CD1c-positive myeloid dendritic cell (primary cell): ENCODE measurements at regions not wholly inside any gene's neighbourhood (a gene's known extent, or its start where the extent isn't known, plus 50 kb on each side); places are given as distances from the start of the nearest gene placed in this dataset.
"Not testable (repeated sequence)": the region's sequence is repeated elsewhere in the genome, so short reads cannot be mapped to it uniquely, and the experiment has no call there.

Source experiments
- DNase-seq: peaks from one replicate; pipeline ENCODE4 v3.0.0-alpha.2; 2016; ENCODE audit errors: extremely low spot score

DNA sequence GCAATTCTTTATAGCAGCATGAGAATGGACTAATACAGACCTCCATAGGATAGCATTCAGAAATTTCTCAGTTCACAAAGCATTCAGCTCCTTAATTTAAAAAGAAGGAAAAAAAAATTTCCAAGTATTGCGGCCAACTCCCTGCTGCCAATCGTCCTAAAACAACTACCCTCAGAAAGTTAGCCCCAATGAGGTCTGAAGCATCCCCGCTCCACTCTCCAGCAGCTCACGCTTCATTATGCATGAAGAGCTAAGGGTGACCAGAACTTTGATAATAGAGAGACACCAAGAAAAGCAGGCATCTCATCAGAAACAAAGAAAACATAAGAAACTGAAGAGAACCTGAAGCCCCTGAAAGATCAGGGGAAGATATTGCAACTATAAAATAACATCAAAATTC is 172.8 kb upstream of the NUDT4 start:
- DNase-seq = no peak

DNA sequence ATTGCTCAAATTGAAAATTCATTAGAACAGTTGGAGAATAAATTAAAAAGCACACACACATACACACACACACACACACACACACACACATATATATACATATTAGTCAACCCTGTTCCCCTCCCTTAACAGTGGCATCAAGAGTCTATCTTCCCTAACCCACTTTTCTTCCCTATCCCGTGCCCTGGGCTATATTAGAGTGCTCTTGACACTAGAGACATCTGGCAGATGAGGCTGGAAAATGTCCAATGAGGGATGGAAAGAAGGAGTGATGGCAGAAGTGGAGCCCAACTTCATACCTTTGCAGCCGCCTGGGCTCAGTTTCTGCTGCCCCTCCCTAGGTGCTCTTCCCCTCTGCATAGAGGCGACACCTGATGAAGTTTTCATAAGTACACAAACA is 172.4 kb upstream of the NUDT4 start:
- no peak for DNase-seq

DNA sequence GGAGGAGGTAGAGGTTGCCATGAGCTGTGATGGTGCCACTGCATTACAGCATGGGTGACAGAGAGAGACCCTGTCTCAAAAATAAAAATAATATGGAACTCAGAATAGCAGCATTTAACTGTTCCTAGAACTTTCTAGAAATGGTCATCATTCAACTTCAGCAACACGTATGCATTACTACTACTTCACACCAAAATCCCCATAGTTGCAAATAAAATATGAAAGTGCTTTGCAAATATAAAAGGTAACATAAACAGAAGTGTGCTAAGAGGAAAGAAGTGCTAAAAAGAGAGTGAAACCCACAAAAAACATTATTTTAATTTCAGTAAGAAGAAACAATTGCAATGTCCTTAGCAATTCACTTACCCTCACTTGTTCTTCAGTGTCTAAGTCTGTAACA is 169.7 kb upstream of the NUDT4 start:
- no peak for DNase-seq

DNA sequence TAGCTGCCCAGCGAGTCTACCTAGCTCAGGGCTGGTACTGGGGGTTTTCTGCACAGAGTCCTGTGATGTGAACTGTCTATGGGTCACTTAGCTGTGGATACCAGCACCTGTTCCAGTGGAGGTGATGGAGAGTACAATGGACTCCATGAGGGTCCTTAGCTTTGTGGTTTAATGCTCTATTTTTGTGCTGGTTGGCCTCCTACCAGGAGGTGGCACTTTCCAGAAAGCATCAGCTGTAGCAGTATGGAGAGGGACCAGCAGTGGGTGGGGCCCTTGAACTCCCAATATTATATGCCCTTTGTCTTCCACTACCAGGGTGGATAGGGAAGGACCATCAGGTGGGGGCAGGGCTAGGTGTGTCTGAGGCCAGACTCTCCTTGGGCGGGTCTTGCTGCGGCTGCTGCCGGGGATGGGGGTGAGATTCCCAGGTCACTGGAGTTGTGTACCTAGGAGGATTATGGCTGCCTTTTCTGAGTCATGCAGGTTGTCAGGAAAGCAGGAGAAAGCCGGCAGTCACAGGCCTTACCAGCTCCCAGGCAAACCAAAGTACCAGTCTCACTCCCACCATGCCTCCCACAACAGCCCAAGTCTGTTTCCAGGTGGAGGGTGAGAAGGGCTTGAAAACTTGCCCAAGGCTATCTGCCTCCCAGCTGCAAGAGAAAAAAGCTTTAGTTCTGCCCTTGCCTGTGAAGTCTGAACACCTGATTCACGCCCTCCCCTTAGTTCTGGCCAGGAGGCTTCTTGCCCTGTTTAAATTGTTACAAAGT is 163.0 kb upstream of the NUDT4 start:
- no peak for DNase-seq

DNA sequence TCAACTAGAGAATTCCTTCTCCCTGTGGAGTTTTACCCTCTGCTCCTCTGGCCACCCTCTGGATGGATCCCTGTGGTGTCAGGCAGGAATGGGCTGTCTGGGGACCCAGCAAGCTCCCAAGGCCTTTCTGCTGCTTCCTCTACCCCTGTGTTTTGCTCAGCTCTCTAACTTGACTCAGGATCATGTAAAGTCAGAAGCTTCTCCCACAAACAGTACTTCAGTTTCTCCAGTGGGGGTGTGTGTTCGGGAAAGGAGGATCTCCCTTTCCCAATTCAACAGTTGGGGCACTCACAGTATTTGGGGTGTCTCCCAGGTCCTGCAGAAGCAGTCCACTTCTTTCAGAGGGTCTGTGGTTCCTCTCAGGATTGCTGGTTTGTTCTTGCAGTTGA is 162.4 kb upstream of the NUDT4 start:
- DNase-seq = no peak

DNA sequence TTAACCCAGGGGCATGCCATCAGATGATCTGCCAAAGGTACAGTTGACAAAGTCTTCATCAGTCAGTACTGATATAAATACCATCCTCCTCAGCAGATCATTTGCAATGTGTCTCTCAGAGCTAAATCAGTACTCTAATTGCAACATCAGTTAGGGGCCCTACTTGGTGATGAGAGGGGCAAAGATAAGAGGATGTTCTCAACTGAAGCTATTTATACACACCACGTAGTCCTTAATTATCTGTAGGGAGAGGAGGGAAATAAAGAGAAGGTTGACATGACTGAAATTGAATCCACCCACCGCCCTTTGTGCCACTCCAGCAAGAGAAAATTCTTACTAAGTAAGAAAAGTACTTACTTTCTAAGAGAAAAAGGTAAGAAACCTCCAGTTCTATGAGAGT is 157.8 kb upstream of the NUDT4 start:
- DNase-seq = no peak

DNA sequence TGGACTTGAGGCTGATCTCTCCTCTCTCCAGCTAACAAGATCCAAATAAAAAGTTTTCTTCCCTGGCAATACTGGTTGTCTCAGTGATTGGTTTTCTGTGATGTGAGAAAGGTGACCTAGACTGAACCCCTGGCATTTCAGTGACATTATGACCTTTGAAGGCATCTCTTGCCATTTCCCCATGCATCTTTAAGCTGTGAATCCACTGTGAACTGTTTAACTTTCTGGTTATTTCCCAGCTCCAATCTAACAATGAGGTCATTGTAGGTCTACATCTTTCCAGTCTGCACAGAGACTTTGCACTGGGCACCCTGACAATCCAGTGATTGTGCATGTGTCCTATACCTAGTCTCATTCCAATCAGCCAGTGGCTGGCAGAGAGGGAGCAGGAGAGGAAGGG is 155.9 kb upstream of the NUDT4 start:
- no peak for DNase-seq

DNA sequence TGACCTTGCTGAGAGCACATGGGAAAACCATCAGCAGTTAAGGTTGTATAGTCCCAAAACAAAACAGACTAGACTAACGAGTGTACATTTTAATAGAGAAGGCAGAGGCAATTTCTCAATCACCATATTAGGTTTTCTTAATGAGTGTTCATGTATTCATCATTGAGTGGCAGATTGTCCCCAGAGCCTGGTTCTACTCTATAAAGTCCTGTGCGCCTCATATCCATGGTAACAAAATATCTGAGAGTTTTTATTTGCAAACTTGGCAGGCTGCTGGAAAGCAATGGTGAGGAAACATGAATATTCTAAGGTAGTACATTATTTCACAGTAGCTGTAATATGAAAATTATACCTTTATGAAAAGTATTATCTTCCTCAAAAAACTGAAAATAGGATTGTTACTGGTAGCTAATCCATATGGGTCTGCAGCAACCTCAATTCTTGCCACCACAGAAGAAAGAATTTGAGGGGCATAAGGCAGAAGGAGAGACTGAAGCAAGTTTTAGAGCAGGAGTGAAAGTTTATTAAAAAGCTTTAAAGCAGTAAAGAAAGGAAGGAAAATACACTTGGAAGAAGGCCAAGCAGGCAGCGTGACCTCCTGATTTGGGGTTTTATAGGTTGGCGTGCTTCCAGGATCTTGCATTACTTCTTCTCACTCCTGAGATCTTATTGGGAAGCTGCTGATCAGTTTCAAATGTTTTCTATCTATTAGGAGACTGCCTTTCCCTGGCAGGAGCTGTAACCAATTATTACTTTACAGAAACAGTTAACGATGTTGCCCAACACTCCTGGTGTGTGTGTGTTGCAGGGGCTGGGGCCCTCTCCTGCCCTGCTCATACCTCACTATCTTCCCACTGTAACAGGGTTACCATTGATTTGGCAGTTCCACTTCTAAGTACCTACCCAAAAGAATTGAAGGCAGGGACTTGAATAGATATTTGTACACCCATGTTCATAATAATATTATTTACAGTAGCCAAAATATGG is 154.0 kb upstream of the NUDT4 start:
- no peak for DNase-seq

DNA sequence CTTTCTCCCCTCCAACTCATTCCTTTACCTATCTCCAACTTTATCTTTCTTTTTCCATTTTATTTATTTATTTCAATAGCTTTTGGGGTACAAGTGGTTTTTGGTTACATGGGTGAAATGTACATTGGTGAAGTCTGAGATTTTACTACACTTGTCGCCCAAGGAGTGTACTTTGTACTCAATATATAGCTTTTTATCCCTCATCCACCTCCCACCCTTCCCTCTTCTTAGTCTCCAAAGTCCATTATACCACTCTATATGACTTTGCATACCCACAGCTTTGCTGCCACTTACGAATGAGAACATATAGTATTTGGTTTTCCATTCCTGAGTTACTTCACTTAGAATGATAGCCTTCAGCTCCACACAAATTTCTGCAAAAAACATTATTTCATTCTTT is 152.6 kb upstream of the NUDT4 start:
- no peak for DNase-seq

DNA sequence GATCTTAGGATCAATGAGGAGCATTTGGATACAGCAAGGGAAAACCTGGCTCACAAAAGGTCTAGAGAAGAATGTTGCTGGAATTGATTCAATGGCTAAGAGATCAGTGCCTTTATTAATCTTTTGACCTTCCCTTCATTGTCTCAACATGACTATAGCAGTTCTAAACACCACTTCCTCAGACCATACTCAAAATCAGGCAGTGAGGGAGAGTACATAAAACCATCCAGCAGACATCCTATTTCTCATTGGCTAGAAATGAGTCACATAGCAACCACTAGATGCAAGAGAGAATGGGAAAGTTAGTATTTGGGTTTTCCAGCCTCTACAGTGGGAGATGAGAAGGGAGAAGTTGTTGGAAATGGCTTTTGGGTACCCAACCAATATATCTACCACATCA is 151.4 kb upstream of the NUDT4 start:
- no peak for DNase-seq

DNA sequence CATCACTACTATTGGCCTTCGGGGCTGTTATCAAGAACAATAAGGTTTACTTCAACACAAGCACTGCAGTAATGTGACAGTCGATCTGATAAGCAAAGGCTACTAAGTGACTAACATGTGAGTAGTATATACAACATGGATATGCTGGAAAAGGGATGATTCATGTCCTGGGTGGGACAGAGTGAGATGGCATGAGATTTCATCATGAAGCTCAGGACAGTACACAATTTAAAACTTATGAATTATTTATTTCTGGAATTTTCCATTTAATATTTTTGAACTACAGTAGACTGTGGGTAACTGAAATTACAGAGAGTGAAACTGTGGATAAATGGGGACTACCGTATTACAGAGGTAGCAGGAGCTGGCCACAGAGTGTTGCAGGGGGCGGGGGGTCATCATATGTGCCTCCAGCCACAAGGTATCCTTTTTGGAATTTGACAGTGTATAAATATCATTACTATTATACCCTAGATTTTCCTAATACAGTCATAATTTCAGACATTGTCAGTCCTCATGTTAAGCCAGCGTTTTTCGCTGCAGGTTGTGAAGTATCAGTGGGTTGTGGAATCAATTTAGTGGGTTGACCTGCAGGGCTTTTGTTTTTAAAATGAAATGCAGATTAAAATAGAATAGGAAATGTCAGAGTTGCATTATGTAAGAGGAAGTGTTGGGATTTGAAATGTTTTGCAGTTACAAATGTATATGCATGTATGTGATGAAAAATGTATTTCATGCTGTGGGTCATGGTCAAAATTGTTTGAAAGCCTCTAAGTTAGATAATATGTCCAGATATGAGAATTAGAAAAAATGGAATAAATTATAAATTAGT is 148.0 kb upstream of the NUDT4 start:
- no peak for DNase-seq

DNA sequence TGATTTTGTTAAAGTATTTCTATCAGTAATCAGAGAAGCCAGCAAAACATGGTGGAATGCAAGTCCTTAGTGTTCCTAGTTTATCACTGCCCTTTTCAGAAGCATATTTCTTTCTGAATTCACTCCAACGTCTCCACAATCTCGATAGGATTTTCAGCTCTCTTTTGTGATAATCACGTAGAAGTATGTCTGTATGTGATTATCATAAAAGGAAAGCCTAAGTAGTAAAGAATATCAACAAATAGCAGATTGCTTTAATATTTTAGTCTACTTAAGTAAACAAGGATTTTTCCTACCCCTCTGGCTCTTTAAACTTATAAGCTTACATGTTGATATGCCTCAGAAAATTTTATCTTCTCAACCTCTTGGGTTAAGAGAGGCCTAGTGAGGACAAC is 147.4 kb upstream of the NUDT4 start:
- DNase-seq = no peak

DNA sequence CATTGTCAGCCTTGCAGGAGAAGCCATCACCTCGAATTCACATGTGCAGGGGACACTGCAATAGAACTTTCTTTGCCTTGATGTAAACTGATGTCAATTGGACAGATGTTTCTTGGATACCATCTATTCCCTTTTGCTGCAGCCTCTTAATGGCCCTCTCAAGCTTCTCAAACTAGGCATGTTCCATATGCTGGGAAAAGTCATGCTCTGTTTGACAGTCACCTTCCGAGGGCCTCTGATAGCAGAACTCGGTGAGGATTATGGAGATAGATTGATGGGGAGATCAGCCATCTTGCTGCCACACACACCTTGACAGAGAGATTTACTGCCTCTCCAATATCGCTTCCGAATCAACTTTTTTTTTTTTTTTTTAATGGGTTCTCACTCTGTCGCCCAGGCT is 145.8 kb upstream of the NUDT4 start:
- DNase-seq = no peak

DNA sequence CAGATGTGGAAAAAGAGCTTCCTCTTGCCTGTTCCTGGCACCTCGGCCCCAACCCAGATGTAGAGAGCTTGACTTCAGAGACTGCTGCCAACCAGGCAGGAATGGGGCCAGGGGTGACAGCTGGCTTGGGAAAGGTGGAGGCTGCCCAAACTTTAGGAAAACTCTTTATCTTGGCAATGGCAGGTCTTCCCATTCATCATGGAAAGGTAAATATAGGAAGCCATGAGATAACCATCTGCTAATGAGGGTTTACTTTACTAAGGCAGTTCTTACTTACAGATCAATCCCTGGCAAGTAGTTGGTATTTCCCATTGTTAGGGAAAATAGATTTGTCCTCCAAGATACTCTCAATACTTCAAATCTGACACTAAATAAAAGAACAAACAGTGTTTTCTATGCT is 143.1 kb upstream of the NUDT4 start:
- no peak for DNase-seq

DNA sequence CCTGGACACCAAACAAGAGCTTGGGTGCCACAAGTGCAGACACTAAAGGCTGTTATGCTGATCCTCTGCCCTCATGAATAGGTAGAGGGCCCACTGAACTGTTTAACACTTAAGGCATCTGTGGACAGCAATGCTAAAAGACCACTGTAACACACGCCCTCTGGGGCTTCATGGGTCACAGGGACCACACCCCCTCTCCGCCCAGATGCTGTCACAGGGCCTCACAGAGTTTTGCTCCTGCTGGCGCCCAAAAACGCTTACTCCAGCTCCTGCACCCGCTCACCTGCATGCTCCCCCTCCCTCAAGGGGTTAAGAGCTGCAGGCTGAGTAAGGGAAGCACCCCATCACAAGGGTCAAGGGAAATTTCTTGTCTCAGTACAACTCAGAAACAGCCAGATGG is 141.8 kb upstream of the NUDT4 start:
- no peak for DNase-seq

DNA sequence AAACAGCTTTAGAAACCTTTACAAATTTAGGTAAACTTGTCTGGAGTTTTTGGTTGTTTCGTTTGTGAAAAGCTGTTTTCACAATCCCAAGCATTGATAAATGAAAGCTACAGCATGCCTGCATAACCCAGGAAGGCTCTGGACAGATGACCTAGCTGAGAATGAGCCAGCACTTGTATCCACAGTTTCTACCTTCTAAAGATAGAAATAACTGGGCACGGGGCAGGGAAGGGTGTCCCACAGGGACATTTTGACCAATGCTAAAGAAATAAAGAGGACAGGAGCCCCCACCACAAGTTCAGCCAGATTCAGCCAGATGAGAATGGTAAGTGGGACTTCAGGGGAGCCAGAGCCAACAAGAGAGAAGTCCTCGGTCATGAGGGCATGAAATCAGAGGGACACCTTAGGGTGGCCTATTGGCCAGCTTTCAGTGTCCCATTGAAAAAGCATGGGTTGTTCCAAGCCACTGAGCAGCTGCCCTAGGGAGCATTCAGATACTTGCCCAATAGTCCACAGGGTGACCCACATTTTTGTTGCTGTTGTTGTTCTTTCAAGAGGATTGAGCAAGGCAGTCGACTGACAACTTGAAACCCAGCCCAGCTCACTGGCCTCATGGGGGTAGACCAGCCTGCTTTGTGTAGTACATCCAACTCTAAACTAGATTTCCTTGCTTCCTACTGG is 140.3 kb upstream of the NUDT4 start:
- no peak for DNase-seq

DNA sequence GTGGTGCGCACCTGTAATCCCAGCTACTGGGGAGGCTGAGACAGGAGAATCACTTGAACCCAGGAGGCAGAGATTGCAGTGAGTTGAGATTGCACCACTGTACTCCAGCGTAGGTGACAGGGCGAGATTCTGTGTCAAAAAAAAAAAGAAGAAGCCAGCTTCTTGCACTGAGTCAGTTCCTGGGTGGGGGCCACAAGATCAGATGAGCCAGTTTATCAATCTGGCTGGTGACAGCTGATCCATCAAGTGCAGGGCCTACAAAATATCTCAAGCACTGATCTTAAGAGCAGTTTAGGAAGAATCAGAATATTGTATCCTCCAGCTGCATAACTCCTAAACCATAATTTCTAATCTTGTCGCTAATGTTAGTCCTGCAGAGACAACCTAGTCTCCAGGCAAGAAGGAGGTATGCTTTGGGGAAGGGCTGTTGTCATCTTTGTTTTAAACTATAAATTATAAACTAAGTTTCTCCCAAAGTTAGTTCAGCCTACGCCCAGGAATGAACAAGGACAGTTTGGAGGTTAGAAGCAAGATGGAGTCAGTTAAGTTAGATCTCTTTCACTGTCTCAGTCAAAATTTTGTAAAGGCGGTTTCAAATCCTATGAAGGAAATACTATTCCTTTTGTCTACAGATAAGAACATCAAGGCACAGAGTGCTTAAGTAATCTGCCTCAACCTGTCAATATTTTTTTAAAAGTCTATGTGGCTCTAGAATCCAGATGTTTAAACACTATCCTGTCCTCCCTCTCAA is 139.0 kb upstream of the NUDT4 start:
- not testable (repeated sequence) for DNase-seq

DNA sequence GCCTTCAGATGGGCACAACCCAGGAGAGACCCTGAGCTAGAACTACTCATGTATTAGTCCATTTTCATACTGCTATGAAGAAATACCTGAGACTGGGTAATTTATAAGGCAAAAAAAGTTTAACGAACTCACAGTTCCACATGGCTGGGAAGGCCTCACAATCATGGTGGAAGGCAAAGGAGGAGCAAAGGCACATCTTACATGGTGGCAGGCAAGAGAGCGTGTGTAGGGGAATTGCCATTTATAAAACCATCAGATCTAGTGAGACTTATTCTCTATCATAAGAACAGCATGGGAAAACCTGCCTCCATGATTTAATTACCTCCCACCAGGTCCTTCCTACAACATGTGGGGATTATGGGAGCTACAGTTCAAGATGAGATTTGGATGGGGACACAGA is 137.9 kb upstream of the NUDT4 start:
- not testable (repeated sequence) for DNase-seq

DNA sequence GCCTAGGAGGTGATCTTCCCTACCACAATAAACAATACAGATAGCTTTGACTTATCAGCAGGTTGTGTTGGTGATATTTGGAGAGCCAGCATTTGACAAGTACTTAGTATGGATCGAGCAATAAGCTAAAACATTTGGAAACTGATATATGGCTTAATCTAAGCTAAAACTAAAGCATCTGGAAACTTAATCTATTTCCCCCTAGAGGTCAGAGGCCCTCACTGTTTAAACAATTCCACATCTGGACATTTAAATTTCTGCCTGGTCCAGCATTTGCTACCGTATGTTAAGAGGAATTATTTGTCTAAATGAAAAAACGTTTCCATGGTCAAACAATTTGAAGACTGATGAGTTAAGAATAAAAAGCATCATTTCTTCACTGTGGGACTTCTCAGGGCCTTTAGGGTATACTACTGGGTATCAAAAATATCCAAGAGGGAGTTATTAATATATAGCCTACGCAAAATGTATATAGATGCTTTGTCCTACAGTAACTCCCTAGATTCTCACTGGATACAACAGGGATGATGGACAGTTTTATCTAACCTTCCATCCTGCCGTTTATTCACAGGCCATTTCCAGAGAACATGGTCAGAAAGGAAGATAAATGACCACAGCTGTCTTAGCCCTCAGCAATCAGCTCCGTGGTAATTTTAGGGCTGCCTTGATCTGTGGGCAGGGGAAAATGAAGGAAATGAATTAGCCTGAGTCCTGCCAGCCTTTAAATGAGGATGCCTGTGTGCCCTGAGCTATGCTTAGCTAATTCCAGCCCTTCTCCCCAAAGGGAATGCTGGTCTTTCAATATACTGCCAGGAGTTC is 135.4 kb upstream of the NUDT4 start:
- DNase-seq = no peak

DNA sequence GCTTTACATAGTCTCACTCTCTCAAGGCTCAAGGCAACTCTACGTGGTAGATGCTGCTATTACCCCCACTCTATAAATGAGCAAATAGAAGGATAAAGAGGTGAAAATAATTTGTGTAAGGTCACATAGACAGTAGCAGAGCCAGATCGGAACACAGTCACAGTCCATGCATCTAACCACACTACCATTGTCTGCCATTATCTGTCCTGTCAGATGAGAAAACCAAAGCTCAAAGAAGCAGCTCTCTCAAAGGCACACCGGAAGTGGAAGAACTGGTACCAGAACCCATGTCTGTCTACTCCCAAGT is 134.4 kb upstream of the NUDT4 start:
- no peak for DNase-seq
